Activated naive CD8-positive, alpha-beta T cell (primary cell): ENCODE measurements at regions not wholly inside any gene's neighbourhood (a gene's known extent, or its start where the extent isn't known, plus 50 kb on each side); places are given as distances from the start of the nearest gene placed in this dataset.
"Not testable (repeated sequence)": the region's sequence is repeated elsewhere in the genome, so short reads cannot be mapped to it uniquely, and the experiment has no call there.

Source experiments
- H3K27ac Mint-ChIP-seq: one replicate; pipeline ENCODE4 v1.8.0; 2021; ENCODE audit warnings: mixed read lengths
- H3K27me3 Mint-ChIP-seq: one replicate; pipeline ENCODE4 v1.8.0; 2021; ENCODE audit warnings: mixed read lengths
- H3K36me3 Mint-ChIP-seq: one replicate; pipeline ENCODE4 v1.8.0; 2021; ENCODE audit warnings: mixed read lengths
- H3K4me1 Mint-ChIP-seq: one replicate; pipeline ENCODE4 v1.8.0; 2021; ENCODE audit warnings: low read depth, mixed read lengths
- H3K4me3 Mint-ChIP-seq: one replicate; pipeline ENCODE4 v1.8.0; 2021; ENCODE audit warnings: mild to moderate bottlenecking, mixed read lengths
- H3K9me3 Mint-ChIP-seq: one replicate; pipeline ENCODE4 v1.8.0; 2021; ENCODE audit warnings: low read depth, mixed read lengths

- no peaks in the 10 kb centered on the region for H3K36me3 Mint-ChIP-seq
- H3K27me3 Mint-ChIP-seq: peaks cover 11% of the 10 kb centered on the region
- peaks cover 6% of the 10 kb centered on the region for H3K9me3 Mint-ChIP-seq
- H3K4me1 Mint-ChIP-seq: no peaks in the 10 kb centered on the region
- H3K27ac Mint-ChIP-seq: no peak overlapping the region
- no peak overlapping the region for H3K4me3 Mint-ChIP-seq
Observed at GRCh38 chr10:28449382-28449781, 83.5 kb upstream of the WAC start.

DNA sequence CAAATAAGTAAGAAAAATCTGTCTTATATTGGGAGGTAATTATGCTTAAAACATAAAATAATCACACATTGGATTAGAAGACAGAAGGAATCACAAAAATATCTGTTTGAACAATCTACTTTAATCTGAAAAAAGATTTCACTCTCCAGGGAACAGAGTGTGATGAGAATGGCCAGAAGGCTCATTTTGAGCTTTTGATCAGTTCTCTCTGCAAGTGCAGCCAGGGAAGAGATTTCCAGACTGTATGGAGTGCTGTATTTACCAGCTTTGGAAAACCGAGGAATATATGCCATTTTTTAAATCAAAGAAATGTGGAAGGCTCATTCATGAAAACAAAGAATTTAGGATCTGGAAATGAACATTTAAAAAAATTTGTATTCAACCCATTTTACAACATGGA, 83.0 kb upstream of the WAC start:
- Mint-ChIP-seq H3K9me3 (peaks cover 6% of the 10 kb centered on the region), H3K4me3 (no peak overlapping the region)

GRCh38 chr10:28453926-28454325, 79.0 kb upstream of the WAC start:
- Mint-ChIP-seq H3K27ac (no peak overlapping the region), H3K4me1 (no peaks in the 10 kb centered on the region), H3K9me3 (peaks cover 6% of the 10 kb centered on the region), H3K27me3 (peaks cover 11% of the 10 kb centered on the region), H3K36me3 (no peaks in the 10 kb centered on the region), H3K4me3 (no peak overlapping the region)

More for the DNA sequence above, 83.0 kb upstream of the WAC start:
- H3K27ac Mint-ChIP-seq: no peak overlapping the region
- H3K36me3 Mint-ChIP-seq: no peaks in the 10 kb centered on the region
- peaks cover 13% of the 10 kb centered on the region for H3K27me3 Mint-ChIP-seq
- no peaks in the 10 kb centered on the region for H3K4me1 Mint-ChIP-seq

DNA sequence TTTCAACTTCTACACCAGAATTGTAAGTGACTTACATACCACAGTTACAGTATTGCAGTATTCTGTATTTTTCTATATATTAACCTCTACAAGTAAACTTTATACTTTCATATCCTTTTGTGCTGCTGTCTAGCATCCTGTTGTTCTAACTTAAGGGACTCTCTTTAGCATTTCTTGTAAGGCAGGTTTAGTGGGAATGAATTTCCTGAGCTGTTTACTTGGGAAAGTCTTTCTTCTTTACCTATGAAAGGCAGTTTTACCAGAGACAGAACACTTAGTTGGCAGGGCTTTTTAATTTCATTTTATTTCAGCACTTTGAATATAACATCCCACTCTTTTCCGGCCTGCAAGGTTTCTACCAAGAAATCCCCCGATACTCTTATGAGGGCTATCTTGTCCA, 75.8 kb upstream of the WAC start:
- Mint-ChIP-seq H3K27me3 (peaks cover 10% of the 10 kb centered on the region), H3K36me3 (no peaks in the 10 kb centered on the region)

GRCh38 chr10:28457873-28458272, 75.0 kb upstream of the WAC start:
- H3K27ac Mint-ChIP-seq, H3K9me3 Mint-ChIP-seq, H3K36me3 Mint-ChIP-seq, H3K27me3 Mint-ChIP-seq, H3K4me1 Mint-ChIP-seq, H3K4me3 Mint-ChIP-seq: not testable (repeated sequence)

More for the DNA sequence above, 75.8 kb upstream of the WAC start:
- Mint-ChIP-seq H3K4me3 (no peak overlapping the region), H3K27ac (no peak overlapping the region), H3K9me3 (peaks cover 6% of the 10 kb centered on the region), H3K4me1 (no peaks in the 10 kb centered on the region)

- no peaks in the 10 kb centered on the region for H3K9me3 Mint-ChIP-seq
- peaks cover 7% of the 10 kb centered on the region for H3K27me3 Mint-ChIP-seq
- H3K27ac Mint-ChIP-seq: no peak overlapping the region
- H3K4me1 Mint-ChIP-seq: no peaks in the 10 kb centered on the region
- no peaks in the 10 kb centered on the region for H3K36me3 Mint-ChIP-seq
- H3K4me3 Mint-ChIP-seq: no peak overlapping the region
Observed at GRCh38 chr10:28459453-28460144, 73.3 kb upstream of the WAC start.

- Mint-ChIP-seq H3K4me1 (no peaks in the 10 kb centered on the region), H3K9me3 (no peaks in the 10 kb centered on the region), H3K4me3 (no peak overlapping the region), H3K27ac (no peak overlapping the region), H3K27me3 (peaks cover 5% of the 10 kb centered on the region), H3K36me3 (no peaks in the 10 kb centered on the region)
Observed at GRCh38 chr10:28463141-28463540, 69.8 kb upstream of the WAC start.

- Mint-ChIP-seq H3K36me3 (no peaks in the 10 kb centered on the region), H3K9me3 (no peaks in the 10 kb centered on the region), H3K4me3 (no peak overlapping the region), H3K27ac (no peak overlapping the region), H3K4me1 (no peaks in the 10 kb centered on the region), H3K27me3 (peaks cover 5% of the 10 kb centered on the region)
Observed at GRCh38 chr10:28463676-28464395, 69.1 kb upstream of the WAC start.

DNA sequence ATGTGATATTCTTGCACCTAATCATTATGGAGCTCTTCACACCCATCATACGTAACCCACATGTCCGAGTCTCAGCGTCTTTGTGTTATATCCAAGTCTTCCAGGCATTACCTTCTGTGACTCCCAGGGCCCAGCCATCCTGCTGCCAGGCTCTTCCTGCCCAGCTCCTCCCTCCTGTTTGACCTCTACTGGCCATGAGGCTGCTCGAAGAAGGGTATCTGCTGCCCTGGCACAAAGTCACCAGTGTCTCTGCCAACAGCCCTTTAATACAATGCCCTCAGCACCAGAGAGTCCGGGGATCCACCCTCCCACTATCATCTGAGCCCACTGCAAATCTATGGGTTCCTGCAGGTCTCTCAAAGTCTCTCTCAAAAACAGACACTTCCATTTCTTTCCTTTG, 65.3 kb upstream of the WAC start:
- no peaks in the 10 kb centered on the region for H3K9me3 Mint-ChIP-seq
- H3K27me3 Mint-ChIP-seq: peaks cover 1% of the 10 kb centered on the region
- no peak overlapping the region for H3K4me3 Mint-ChIP-seq
- H3K36me3 Mint-ChIP-seq: no peaks in the 10 kb centered on the region
- H3K27ac Mint-ChIP-seq: no peak overlapping the region
- no peaks in the 10 kb centered on the region for H3K4me1 Mint-ChIP-seq

GRCh38 chr10:28468707-28469483, 64.0 kb upstream of the WAC start:
- H3K36me3 Mint-ChIP-seq: no peaks in the 10 kb centered on the region
- no peak overlapping the region for H3K4me3 Mint-ChIP-seq
- H3K27me3 Mint-ChIP-seq: no peaks in the 10 kb centered on the region
- H3K4me1 Mint-ChIP-seq: no peaks in the 10 kb centered on the region
- no peaks in the 10 kb centered on the region for H3K9me3 Mint-ChIP-seq
- H3K27ac Mint-ChIP-seq: no peak overlapping the region

GRCh38 chr10:28470873-28471651, 61.9 kb upstream of the WAC start:
- H3K4me3 Mint-ChIP-seq: no peak overlapping the region
- H3K27me3 Mint-ChIP-seq: peaks cover 2% of the 10 kb centered on the region
- no peaks in the 10 kb centered on the region for H3K4me1 Mint-ChIP-seq
- no peaks in the 10 kb centered on the region for H3K9me3 Mint-ChIP-seq
- H3K36me3 Mint-ChIP-seq: no peaks in the 10 kb centered on the region
- no peak overlapping the region for H3K27ac Mint-ChIP-seq

DNA sequence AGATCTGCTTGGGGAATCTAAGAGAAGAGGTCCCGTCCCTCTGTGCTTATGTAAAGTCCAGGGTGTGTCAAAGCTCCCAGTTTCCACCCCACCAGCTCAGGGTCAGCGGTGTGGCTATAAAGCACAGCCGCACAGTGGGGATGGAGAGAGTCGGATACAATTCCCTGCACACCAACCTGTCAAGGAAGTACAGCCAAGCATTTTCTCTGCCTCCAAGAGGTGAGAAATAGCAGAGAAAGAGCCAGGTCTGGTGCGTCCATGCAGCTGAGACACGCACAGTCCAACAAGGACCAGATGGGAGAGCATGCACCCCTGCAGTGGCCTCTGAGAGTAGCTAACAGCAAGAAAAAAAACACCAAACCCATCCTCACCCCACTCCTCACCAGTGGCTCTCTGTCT, 61.3 kb upstream of the WAC start:
- no peak overlapping the region for H3K4me3 Mint-ChIP-seq
- H3K27me3 Mint-ChIP-seq: peaks cover 2% of the 10 kb centered on the region
- H3K4me1 Mint-ChIP-seq: no peaks in the 10 kb centered on the region
- no peak overlapping the region for H3K27ac Mint-ChIP-seq
- H3K36me3 Mint-ChIP-seq: no peaks in the 10 kb centered on the region
- H3K9me3 Mint-ChIP-seq: no peaks in the 10 kb centered on the region

DNA sequence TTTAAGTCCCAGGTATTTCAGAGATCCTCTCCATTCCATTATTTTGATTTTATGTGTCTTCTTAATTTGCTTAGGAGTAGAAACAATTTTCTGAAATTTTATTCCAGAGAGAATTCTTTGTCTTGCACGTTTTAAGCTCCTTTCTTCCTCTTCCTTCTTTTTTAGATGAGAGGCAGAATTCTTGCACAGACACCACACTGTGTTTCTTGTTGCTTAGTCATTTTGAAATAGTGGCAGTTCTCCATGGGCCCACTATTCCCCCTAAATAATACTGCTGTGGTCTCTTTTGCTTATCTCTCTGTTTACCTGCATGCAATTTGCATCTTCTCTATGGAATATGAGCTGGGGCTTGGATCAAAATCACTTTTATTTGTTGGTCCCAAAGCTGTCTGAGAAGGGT, 54.3 kb upstream of the WAC start:
- Mint-ChIP-seq H3K27me3 (peaks cover 4% of the 10 kb centered on the region), H3K4me1 (no peaks in the 10 kb centered on the region), H3K4me3 (no peak overlapping the region), H3K27ac (no peak overlapping the region), H3K9me3 (no peaks in the 10 kb centered on the region), H3K36me3 (peaks cover 3% of the 10 kb centered on the region)

GRCh38 chr10:28479425-28479865, 53.5 kb upstream of the WAC start:
- no peak overlapping the region for H3K4me3 Mint-ChIP-seq
- peaks cover 3% of the 10 kb centered on the region for H3K36me3 Mint-ChIP-seq
- no peaks in the 10 kb centered on the region for H3K9me3 Mint-ChIP-seq
- H3K27ac Mint-ChIP-seq: no peak overlapping the region
- H3K27me3 Mint-ChIP-seq: peaks cover 4% of the 10 kb centered on the region
- no peaks in the 10 kb centered on the region for H3K4me1 Mint-ChIP-seq
